HG03108 (cell line): ENCODE measurements at regions not wholly inside any gene's neighbourhood (a gene's known extent, or its start where the extent isn't known, plus 50 kb on each side); places are given as distances from the start of the nearest gene placed in this dataset.

Experiments
- ATAC-seq: cut with Tn5 transposase; IDR thresholded peaks from one replicate; pipeline ENCODE4 v1.9.1; 2021; ENCODE audit warnings: moderate library complexity; ENCODE audit not compliant: unreplicated experiment

GRCh38 chr13:97057176-97057575 lies 62.9 kb upstream of the OXGR1 start:
- no peak for ATAC-seq

GRCh38 chr13:97058391-97058790 lies 64.1 kb upstream of the OXGR1 start:
- ATAC-seq, result no peak

- ATAC-seq, result no peak
Measured at GRCh38 chr13:97058926-97059325, 64.7 kb upstream of the OXGR1 start.

- no peak for ATAC-seq
Measured at GRCh38 chr13:97067017-97067895, 73.0 kb upstream of the OXGR1 start.

- no peak for ATAC-seq
Measured at GRCh38 chr13:97068151-97068550, 73.9 kb upstream of the OXGR1 start.

GRCh38 chr13:97069050-97069815 lies 75.0 kb upstream of the OXGR1 start:
- ATAC-seq, result no peak

GRCh38 chr13:97072297-97072696 lies 78.0 kb upstream of the OXGR1 start:
- ATAC-seq, result no peak

- ATAC-seq, result no peak
Measured at GRCh38 chr13:97074618-97075017, 80.3 kb upstream of the OXGR1 start.

GRCh38 chr13:97076898-97077297 lies 82.6 kb upstream of the OXGR1 start:
- no peak for ATAC-seq

GRCh38 chr13:97077341-97077740 lies 83.1 kb upstream of the OXGR1 start:
- no peak for ATAC-seq

- no peak for ATAC-seq
Measured at GRCh38 chr13:97079726-97080125, 85.5 kb upstream of the OXGR1 start.

GRCh38 chr13:97082461-97083207 lies 88.4 kb upstream of the OXGR1 start:
- no peak for ATAC-seq

GRCh38 chr13:97091196-97091595 lies 96.9 kb upstream of the OXGR1 start:
- no peak for ATAC-seq

GRCh38 chr13:97100821-97101220 lies 106.5 kb upstream of the OXGR1 start:
- no peak for ATAC-seq

- no peak for ATAC-seq
Measured at GRCh38 chr13:97101912-97102708, 107.8 kb upstream of the OXGR1 start.

GRCh38 chr13:97106323-97106722 lies 112.0 kb upstream of the OXGR1 start:
- ATAC-seq, result no peak

- no peak for ATAC-seq
Measured at GRCh38 chr13:97107815-97108529, 113.7 kb upstream of the OXGR1 start.

- no peak for ATAC-seq
Measured at GRCh38 chr13:97108530-97108900, 113.6 kb upstream of the MBNL2 start.

GRCh38 chr13:97109256-97109655 lies 112.9 kb upstream of the MBNL2 start:
- ATAC-seq, result no peak
